DMS114 treated with DMSO at 0.1 percent for 48 hours (cell line): ENCODE measurements at regions not wholly inside any gene's neighbourhood (a gene's known extent, or its start where the extent isn't known, plus 50 kb on each side); places are given as distances from the start of the nearest gene placed in this dataset.

ENCODE experiments used
- DNase-seq: peaks from one replicate; lab custom pipeline; 2025; ENCODE audit not compliant: unreplicated experiment; lab: John Stamatoyannopoulos, UW

DNA sequence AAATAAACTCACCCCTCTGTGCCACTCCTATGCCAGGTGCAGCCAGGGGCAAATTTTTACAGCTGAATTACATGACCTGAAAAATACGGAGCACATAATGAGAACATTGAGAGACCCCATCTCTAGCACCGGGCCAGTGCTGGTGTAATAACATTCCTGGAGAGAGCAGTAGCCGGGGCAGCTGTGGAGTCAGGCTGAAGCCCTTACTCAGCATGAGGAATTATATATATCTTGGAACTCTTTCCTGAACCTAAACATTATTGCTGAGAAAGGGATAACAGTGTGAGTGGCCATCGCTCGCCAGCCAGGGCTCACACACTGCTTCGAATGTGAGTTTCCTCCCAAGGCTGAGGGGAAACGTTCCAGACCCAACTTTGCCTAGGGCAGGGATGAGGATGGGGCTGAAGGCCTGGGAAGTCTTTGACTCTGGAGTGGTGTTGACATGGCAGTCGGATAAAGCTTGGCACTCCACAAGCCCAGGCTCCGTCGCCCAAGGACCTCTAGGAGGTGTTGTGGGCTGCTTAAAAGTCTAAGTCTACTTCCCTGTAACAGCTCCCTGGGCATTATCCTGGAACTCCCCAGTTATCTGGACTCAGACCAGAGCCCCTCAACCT lies 269.8 kb downstream of the CDC5L start:
- no peak for DNase-seq

DNA sequence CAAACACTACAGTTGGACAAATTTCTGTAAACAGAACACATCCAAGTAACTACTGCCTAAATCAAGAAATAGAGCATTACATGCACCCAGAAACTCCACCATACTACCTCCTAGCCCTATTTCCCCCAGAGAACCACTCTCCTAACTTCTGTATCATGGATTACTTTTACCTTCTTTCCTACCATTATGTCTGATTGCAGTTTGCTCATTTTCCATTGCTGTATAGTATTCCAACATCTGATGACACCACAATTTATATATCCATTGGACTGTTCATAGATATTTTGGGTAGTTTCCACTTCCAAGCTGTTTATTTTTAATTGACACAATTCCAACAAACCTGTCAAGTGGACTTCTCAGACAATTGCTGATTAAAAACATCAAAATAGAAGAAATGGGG lies 271.1 kb downstream of the CDC5L start:
- DNase-seq = no peak

DNA sequence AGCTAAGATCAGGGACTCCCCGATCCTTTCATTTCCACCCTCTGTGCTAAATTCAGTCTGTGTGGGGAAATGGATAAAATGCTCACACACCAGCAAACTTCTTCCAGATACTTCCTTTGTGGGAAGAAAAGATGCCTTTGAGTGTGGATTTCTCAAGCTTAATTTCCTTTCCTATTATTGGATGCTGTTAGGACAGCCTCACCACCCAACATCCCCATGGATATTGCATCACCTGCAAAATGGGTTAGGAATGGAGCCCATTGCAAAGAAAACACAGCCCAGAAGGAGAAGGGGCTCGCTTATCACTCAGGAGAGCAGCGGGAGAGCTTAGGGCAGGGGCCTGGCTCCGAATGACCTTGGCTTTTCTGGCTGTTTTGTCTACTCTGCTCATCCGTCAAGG lies 272.2 kb downstream of the CDC5L start:
- DNase-seq = no peak

DNA sequence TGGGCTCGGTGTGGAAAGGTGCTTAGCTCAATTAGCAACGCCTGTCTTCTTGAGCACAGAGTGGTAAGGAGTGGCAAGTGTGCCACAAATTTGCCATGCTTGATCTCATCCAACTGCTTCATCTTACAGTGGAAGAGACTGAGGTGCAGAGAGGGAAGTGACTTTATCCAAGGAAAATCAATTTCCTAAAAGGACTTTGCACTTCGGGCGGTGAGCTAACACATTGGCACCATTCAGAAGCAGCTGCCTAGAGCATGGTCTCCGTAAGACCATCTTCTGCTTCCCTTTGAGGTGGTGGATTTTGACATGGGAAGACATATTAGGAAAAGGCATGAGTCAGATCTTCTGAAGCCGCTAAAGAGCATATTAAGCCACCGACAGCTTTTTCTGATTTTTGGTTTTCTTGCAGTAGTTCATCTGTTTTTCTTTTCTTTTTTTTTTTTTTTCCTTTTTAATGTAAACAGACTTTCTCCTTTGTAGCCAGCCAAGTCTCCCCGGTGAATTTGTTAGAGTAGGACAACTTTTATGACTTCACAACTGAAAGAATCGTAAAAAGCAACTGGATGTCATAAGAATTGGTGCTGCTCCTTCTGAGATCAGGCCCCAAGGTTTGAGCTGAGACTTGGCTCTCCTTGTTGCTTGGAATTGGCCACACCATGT lies 273.2 kb downstream of the CDC5L start:
- DNase-seq = no peak

DNA sequence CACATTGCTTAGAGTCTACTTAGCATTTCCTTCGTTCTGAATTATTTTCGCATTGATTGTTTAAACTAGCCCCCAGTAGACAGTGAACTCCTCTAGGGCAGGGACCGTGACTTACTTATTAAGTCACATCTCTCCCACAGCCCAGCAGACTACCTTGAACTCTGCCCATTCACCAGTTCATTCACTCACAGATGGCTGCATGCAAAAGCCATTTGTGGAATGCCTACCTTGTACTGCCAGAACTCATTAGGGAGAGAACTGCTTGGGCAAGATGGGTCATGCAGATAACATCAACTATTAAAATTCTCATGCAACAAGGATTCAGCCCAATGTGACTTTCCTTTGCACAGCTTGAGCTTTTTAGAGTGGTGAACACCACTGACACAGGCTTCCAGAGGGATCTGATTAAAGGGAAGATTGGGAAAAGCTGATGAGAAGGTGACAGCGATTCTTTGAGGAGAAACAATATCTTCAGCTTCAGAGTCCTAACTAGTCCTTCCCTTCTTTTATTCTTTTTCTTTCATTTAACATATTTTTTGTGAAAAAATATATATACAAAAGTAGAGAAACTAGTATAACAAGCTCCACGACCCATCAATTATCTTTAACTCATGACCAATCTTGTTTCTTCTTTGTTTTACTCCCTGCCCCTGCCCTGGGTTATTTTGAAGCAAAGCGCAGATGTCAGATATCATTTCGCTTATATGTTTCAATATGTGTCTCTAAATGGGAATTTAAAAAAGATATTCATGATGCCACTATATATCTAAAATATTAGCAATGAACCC lies 273.9 kb downstream of the CDC5L start:
- DNase-seq = no peak

DNA sequence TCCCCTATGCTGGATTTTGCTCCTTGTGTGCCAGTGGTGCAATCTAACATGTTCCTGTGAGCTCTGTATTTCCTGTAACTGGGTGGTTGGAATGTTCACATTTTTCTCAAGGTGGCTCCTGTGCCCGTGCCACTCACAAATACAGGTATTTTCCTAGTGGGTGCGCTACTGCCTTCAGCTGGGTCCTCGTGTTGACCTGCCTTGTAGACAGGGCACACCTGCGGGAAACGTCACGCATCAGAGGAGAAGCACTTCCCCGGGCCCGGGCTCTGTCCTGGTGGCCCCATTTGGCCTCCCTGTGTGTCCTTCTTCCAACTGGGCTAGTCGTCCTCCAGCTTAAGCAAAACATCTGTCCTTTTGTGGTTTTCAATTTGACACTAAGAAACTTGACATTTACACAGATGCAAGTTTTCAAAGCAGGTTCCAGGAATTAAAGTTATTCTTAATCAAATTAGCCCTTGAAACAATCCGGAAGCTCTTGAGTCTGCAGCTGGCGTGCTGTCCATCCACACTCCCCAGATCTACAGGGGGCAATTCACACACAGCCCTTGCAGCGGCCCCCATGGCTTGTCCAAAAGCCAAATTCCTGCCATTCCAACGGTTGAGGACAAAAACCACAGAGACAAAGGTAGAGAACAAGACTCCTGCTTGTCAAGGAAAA lies 275.1 kb downstream of the CDC5L start:
- no peak for DNase-seq

DNA sequence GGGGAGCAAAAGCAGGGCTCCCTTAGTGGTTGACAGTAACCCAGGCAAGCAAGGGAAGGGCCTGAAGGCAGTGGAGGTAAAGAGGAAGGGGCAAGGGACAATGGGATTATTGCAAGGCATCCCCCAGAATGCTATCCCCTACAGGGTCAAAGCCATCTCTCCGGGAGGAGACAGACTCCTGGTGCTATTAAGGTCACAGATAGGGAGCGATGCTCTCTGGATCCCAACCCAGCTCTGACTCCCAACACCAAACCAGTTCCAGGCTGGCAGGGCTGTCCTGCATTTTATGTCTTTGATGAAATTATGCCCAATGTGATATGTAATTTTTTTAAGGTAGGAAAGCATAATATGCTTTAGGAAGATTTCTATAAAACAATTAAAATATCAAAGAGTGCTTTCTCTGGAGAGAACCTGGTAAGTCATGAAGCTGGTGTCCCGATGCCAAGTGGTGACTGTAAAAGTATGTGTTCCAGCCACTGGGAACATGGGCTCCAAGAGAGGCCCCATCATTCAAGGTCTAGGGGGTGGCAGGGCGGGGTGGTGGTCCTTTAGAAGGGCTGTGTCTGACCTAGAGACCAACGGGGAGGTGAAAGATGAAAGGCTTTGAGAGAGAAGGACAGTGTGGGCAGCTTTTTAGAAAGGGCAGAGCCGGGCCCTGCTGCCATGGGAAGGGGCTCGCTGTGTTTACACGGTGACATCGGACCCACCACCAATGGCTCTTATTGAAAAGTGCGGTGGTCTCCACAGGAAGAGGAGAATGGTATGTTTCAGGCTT lies 276.5 kb downstream of the CDC5L start:
- DNase-seq = no peak

DNA sequence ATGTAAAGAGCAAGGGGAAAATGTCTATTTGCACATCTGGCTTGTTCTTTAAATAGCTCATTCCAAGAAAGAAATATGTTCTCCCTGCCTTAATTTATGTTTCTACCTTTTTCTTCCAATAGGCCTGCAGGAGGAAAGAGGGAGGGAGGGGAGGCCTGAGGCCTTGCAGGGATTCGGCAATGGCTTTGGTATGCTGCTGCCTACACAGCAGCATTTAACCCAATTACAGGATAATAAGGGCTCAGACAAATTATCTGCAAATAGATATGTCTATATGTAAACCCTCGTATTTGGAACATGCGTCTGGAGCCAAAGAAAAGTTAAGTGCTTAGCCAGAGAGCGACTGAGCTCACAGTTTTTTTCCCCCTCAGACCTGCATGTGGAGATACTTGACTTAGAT lies 277.2 kb downstream of the CDC5L start:
- no peak for DNase-seq

DNA sequence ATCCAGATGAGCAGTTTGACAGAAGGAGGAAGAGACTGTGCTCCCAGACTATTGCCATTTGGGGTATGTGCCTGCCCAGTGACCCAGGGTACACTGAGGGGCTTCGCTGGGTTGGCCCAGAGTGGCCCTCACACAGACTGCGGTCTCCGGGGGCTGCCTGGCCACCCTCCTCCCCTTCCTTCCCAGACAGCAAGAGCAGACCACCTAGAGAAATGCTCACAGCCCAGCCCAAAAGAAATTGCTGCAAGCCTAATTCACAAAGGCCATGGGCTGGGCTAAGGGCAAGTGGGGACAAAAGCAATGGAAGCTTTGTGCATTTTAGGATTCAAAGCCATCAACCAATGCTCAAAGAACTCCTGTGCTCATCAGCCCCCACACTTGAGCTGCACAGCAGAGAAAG lies 277.6 kb downstream of the CDC5L start:
- DNase-seq = no peak

DNA sequence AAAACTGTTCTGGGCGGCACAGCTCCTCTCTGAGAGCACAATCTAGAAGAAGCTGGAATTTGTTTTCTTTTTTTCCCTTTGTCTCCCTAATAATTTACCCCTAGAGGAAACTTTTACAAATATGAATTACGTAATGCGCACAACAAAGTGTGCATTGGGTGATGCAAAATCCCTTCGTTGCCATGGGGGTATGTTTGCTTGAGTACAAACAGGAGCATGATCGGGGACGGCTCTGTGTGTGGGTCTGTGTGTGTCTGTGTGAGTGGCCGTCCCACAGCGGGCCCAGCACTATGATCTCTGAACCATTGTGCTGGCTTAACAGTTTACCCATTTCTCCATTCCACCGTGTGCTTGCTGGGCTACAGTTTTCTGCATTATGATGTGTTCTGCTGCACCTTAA lies 278.2 kb downstream of the CDC5L start:
- no peak for DNase-seq

DNA sequence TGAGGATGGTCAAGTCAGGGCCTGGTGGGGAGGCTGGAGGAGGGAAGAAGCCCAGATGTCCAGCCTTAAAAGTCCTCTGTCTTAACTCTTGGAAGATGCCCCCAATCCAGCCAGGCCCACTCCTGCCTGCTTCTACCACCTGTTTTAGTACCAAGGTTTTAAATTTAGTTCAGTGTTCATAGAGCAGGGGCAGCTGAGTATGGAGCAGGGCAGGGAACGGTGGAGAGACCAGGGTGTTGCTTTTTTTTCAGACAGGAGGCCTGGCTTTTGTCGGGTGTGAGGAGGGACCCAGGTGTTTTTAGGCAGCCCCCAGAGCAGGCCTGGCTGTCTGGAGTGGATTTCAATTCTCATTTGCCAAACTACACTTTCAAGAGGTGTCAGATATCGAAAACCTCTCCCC lies 278.8 kb downstream of the CDC5L start:
- DNase-seq = no peak

DNA sequence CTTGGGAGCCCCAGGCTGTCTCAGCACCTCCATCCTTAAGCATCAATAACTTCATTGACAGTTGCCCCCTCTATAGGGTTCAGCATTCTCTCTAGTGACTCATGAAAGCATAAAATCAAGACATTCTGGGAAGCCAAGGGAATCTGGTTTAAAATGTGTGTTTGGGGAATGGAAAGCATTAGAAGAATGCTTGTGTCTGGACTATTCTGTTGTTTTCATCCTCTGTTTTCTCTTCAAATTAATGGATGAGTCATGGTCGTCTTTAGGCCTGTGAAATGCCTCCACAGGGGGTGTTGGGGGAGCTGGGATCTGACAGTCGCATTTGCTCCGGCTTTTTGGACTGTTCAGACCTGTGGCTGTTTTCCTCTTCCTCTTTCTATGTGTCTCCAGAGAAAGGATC lies 279.7 kb downstream of the CDC5L start:
- no peak for DNase-seq

DNA sequence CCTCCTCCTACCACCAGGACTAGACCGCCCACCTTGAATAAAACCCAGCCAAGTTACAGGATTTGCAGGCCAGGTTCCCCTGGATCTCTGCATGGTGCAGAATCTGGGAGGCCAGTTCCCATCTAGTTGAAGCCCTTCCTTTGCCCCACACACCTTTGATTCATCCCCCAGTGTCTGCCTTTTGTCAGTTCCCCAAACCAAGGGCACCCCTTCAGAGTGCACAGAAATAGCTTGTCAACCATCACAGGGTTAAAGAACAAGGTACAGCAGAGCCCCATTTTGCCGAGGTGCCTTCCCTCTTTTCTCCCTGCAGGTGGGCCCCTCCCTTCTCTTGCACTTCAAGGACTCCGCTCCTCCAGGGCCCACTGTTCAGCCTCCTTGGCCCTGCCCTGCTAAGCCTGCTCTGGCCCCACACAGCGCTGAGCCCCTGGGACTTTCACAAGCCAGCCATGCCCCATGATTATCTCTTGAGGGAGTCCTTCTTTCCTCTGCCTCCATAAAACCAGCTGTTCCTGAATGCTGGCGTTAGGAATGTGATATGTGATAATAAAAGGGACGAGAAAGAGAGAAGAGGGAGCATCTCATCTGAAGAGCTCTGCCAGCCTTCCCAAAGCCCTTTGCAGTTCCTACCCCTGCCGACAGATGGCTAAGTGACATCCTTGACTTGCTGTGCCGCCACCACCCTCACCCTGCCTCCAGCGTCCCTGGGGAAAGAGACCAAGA lies 280.3 kb downstream of the CDC5L start:
- DNase-seq = no peak

DNA sequence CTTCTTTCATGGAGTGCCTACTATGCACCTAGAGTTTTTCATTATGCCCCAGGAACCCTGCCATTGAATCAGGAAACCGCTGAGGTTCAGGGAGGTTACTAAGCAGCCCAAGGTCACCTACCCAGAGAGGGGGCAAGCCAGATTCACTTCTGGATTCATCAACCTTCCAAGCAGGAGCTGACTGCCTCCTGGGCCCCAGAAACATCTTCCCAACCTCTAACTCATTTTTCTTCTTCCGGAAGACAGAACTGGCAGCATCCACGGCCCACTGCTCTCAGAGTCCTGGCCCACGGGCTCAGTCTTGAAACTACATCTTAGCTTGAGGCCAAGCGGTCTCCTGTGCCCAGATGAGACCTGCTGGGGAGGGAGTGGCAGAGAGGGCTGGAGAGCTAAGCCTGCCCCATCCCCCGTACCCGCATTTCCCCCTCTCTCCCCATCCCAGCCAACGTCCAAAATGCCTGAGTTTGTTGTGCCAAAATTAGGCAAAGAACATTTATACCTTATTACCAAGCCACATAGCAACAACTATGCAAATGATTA lies 281.0 kb downstream of the CDC5L start:
- no peak for DNase-seq

DNA sequence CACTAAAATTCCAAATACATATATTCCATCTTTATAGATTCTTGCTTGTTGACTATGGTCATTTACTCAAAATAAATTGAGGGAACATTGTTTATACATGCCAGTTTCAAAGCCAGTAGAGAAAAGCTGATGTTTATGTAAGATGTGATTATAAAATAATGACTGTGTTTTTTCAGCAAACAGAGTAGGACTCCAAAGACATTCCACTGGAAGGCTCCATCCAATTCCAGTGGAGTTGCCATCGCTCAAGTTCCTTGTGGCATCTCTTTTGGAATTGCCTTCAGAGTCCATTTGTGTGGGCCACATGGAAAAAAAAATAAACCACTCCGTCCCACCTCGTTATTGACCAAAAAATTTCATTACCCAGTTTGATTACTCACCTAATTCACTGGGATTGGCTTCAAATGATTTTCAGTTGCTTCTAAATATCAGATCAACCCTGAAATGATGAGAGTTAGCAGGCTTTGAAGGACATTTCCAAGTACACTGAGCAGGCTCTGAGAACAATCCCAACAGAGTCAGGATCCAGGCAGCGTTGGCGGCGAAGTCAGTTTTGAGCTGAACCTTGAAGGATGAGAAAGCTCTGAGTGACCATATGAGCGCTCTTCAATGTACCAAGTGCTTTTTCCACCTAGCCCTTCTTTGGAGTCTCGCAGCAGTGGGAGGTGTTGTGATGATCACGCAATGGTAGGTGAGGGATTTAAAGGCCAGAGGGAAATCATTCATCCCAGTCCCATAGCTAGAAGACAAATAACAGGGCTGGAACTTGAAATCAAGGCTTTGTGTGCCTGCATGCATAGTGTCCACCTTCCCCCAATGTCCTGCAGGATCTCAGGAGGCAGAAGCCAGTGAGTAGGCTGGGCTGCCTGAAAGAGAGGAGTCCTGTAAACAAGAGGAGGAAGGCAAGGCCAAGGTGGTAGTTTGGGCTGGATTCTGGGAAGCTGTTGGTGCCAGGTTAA lies 281.7 kb downstream of the CDC5L start:
- DNase-seq = no peak

DNA sequence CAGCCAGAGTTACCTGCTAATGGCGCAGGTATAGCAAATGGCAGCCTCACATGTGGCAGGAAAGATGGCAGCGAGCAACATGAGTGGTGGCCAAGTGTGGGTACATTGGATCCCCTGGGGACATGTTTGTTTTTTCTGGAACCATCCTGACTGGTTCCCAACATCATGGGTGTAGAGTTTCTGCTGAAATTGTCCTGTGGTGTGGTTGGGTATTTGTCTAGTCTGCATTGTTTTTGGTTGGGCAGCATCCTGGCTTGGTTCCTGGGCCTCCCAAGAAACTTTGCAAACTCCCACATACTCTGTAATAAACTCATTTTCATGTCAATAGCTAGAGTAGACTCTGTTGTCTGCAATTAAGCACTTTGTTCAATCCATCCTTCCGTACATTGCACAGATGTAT lies 282.6 kb downstream of the CDC5L start:
- DNase-seq = no peak

DNA sequence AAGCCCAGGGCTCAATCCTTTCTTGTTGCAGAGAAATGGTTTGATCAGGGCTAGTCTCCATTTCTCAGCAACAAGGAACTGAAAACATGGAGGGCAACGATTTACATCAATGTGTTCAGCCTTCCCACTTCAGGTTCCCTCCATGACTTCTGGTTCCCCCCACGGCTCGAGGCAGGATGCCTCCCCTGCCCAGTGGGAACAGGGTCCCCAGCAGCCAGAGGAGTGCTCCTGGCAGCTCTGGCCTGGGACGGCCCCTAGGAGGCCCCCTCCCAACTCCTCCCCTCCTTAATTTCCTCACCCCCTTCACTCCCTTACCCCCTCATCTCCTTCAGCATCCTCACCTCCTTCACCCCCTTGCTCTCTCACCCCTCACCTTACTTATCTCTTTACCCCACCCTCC lies 283.8 kb downstream of the CDC5L start:
- DNase-seq = no peak

DNA sequence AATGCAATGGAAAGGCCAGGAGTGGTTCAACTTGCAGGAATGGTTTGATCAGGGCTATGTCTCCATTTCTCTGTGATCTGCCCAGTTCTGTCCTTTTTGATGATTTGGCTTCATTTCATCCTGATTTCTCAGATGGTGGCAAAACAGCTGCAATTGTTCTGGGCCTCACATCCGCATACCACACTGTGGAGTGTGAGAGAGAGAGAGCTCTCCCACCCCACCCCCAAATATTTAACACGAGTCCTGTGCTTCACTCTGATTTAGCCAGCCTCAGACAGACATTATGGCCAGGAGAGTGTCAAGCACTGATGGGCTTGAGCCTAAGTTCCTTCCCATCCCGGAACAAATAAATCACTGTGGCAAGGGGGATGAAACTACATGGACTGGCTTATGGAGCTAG lies 284.6 kb downstream of the CDC5L start:
- DNase-seq = no peak

DNA sequence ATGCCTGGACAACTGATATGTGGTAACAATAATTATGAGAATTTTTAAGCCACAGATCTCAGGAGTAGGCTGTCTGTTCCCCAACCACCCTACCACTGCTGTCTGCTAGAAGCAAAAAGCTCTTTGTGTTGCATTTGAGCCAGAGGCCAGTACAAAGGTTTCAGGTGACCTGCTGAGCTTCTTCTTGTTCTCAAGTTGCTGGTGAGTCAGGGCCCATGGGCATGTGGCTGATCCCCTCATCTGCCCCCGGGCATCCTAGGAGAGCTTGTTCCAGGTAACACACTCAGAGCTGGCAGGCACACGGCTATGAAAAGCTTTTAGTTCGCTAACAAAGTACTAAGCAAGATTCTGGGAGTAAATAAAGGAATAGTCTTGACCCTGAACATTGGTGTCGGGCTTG lies 285.3 kb downstream of the CDC5L start:
- no peak for DNase-seq
